ENCODE measurements at regions not wholly inside any gene's neighbourhood (a gene's known extent, or its start where the extent isn't known, plus 50 kb on each side); places are given as distances from the start of the nearest gene placed in this dataset.
A peak's percentile ranks its signal among the peaks of the same experiment; 100 is the strongest.

- Histone ChIP-seq H3K4me3 (ENCODE audit: low read depth, low read length) (no peak overlapping the region), H3K36me3 (ENCODE audit: control insufficient read depth, insufficient read depth, low read length) (no peaks in the 10 kb centered on the region), H3K27ac (ENCODE audit: low read depth, low read length) (no peak overlapping the region), H3K9me3 (ENCODE audit: control insufficient read depth, insufficient read depth, low read length) (no peaks in the 10 kb centered on the region), H3K4me1 (ENCODE audit: control insufficient read depth, insufficient read depth, low read length) (no peaks in the 10 kb centered on the region), H3K27me3 (ENCODE audit: control insufficient read depth, insufficient read depth, low read length) (no peaks in the 10 kb centered on the region)
- WGBS (ENCODE audit: insufficient coverage) = 90% methylated on average over 1 of the region's 2 CpGs
- no peak for DNase-seq (ENCODE audit: low read depth in 4 of 6, low spot score in 6 of 6)
Observed at GRCh38 chr5:157924490-157924889, 65.5 kb upstream of the CLINT1 start.

- Histone ChIP-seq H3K4me3 (ENCODE audit: low read depth, low read length) (no peak overlapping the region), H3K27me3 (ENCODE audit: control insufficient read depth, insufficient read depth, low read length) (no peaks in the 10 kb centered on the region), H3K4me1 (ENCODE audit: control insufficient read depth, insufficient read depth, low read length) (no peaks in the 10 kb centered on the region), H3K27ac (ENCODE audit: low read depth, low read length) (no peak overlapping the region), H3K36me3 (ENCODE audit: control insufficient read depth, insufficient read depth, low read length) (no peaks in the 10 kb centered on the region), H3K9me3 (ENCODE audit: control insufficient read depth, insufficient read depth, low read length) (no peaks in the 10 kb centered on the region)
- WGBS (ENCODE audit: insufficient coverage) = no CpG with 5 or more reads among the region's 3 CpGs
- no peak for DNase-seq (ENCODE audit: low read depth in 4 of 6, low spot score in 6 of 6)
Observed at GRCh38 chr5:157923765-157924164, 64.8 kb upstream of the CLINT1 start.

GRCh38 chr5:157922026-157922425 lies 63.1 kb upstream of the CLINT1 start:
- no peaks in the 10 kb centered on the region for H3K9me3 ChIP-seq (ENCODE audit: control insufficient read depth, insufficient read depth, low read length)
- no peaks in the 10 kb centered on the region for H3K4me1 ChIP-seq (ENCODE audit: control insufficient read depth, insufficient read depth, low read length)
- WGBS (ENCODE audit: insufficient coverage) = no CpG with 5 or more reads among the region's 4 CpGs
- H3K27ac ChIP-seq (ENCODE audit: low read depth, low read length) = no peak overlapping the region
- H3K4me3 ChIP-seq (ENCODE audit: low read depth, low read length) = no peak overlapping the region
- H3K27me3 ChIP-seq (ENCODE audit: control insufficient read depth, insufficient read depth, low read length) = no peaks in the 10 kb centered on the region
- H3K36me3 ChIP-seq (ENCODE audit: control insufficient read depth, insufficient read depth, low read length) = no peaks in the 10 kb centered on the region
- DNase-seq (ENCODE audit: low read depth in 4 of 6, low spot score in 6 of 6) = no peak

GRCh38 chr5:157920828-157921170 lies 61.9 kb upstream of the CLINT1 start:
- Histone ChIP-seq H3K27ac (ENCODE audit: low read depth, low read length) (no peak overlapping the region), H3K36me3 (ENCODE audit: control insufficient read depth, insufficient read depth, low read length) (no peaks in the 10 kb centered on the region), H3K4me1 (ENCODE audit: control insufficient read depth, insufficient read depth, low read length) (peaks cover 3% of the 10 kb centered on the region), H3K27me3 (ENCODE audit: control insufficient read depth, insufficient read depth, low read length) (no peaks in the 10 kb centered on the region), H3K9me3 (ENCODE audit: control insufficient read depth, insufficient read depth, low read length) (no peaks in the 10 kb centered on the region), H3K4me3 (ENCODE audit: low read depth, low read length) (no peak overlapping the region)
- no peak for DNase-seq (ENCODE audit: low read depth in 4 of 6, low spot score in 6 of 6)
- WGBS (ENCODE audit: insufficient coverage) = 100% methylated on average over 2 of the region's 3 CpGs

- Histone ChIP-seq H3K27ac (ENCODE audit: low read depth, low read length) (no peak overlapping the region), H3K4me1 (ENCODE audit: control insufficient read depth, insufficient read depth, low read length) (peaks cover 5% of the 10 kb centered on the region), H3K36me3 (ENCODE audit: control insufficient read depth, insufficient read depth, low read length) (no peaks in the 10 kb centered on the region), H3K4me3 (ENCODE audit: low read depth, low read length) (no peak overlapping the region), H3K27me3 (ENCODE audit: control insufficient read depth, insufficient read depth, low read length) (no peaks in the 10 kb centered on the region), H3K9me3 (ENCODE audit: control insufficient read depth, insufficient read depth, low read length) (no peaks in the 10 kb centered on the region)
- DNase-seq (ENCODE audit: low read depth in 4 of 6, low spot score in 6 of 6) = no peak
- 39% methylated on average over 3 of the region's 19 CpGs for WGBS (ENCODE audit: insufficient coverage)
Observed at GRCh38 chr5:157918811-157919742, 60.1 kb upstream of the CLINT1 start.

- peak in 1 of 6 donors; percentile 69 for DNase-seq (ENCODE audit: low read depth in 4 of 6, low spot score in 6 of 6)
- H3K4me1 ChIP-seq (ENCODE audit: control insufficient read depth, insufficient read depth, low read length) = peaks cover 5% of the 10 kb centered on the region
- 88% methylated on average over 6 of the region's 8 CpGs for whole genome bisulfite sequencing (ENCODE audit: insufficient coverage)
Observed at GRCh38 chr5:157917899-157918809, 59.2 kb upstream of the CLINT1 start.

GRCh38 chr5:157917491-157917890 lies 58.5 kb upstream of the CLINT1 start:
- Histone ChIP-seq H3K27ac (ENCODE audit: low read depth, low read length) (no peak overlapping the region), H3K9me3 (ENCODE audit: control insufficient read depth, insufficient read depth, low read length) (no peaks in the 10 kb centered on the region), H3K4me3 (ENCODE audit: low read depth, low read length) (no peak overlapping the region), H3K36me3 (ENCODE audit: control insufficient read depth, insufficient read depth, low read length) (no peaks in the 10 kb centered on the region), H3K27me3 (ENCODE audit: control insufficient read depth, insufficient read depth, low read length) (no peaks in the 10 kb centered on the region), H3K4me1 (ENCODE audit: control insufficient read depth, insufficient read depth, low read length) (peaks cover 5% of the 10 kb centered on the region)
- peak in 2 of 6 donors; percentile 61 to 67 for DNase-seq (ENCODE audit: low read depth in 4 of 6, low spot score in 6 of 6)

More at GRCh38 chr5:157917899-157918809, 59.2 kb upstream of the CLINT1 start:
- Histone ChIP-seq H3K27me3 (ENCODE audit: control insufficient read depth, insufficient read depth, low read length) (no peaks in the 10 kb centered on the region), H3K9me3 (ENCODE audit: control insufficient read depth, insufficient read depth, low read length) (no peaks in the 10 kb centered on the region), H3K4me3 (ENCODE audit: low read depth, low read length) (no peak overlapping the region), H3K27ac (ENCODE audit: low read depth, low read length) (no peak overlapping the region), H3K36me3 (ENCODE audit: control insufficient read depth, insufficient read depth, low read length) (no peaks in the 10 kb centered on the region)

- Histone ChIP-seq H3K36me3 (ENCODE audit: control insufficient read depth, insufficient read depth, low read length) (no peaks in the 10 kb centered on the region), H3K4me3 (ENCODE audit: low read depth, low read length) (no peak overlapping the region), H3K4me1 (ENCODE audit: control insufficient read depth, insufficient read depth, low read length) (peaks cover 5% of the 10 kb centered on the region), H3K27ac (ENCODE audit: low read depth, low read length) (peak overlapping the region; percentile 42), H3K27me3 (ENCODE audit: control insufficient read depth, insufficient read depth, low read length) (no peaks in the 10 kb centered on the region), H3K9me3 (ENCODE audit: control insufficient read depth, insufficient read depth, low read length) (no peaks in the 10 kb centered on the region)
- 51% methylated on average over 4 of the region's 4 CpGs for WGBS (ENCODE audit: insufficient coverage)
- DNase-seq (ENCODE audit: low read depth in 4 of 6, low spot score in 6 of 6) = peak; percentile 61 to 96 (median 82)
Observed at GRCh38 chr5:157915638-157916037, 56.7 kb upstream of the CLINT1 start.

- H3K4me1 ChIP-seq (ENCODE audit: control insufficient read depth, insufficient read depth, low read length) = peaks cover 5% of the 10 kb centered on the region
- H3K27ac ChIP-seq (ENCODE audit: low read depth, low read length) = no peak overlapping the region
- H3K4me3 ChIP-seq (ENCODE audit: low read depth, low read length) = no peak overlapping the region
- H3K27me3 ChIP-seq (ENCODE audit: control insufficient read depth, insufficient read depth, low read length) = no peaks in the 10 kb centered on the region
- no peaks in the 10 kb centered on the region for H3K9me3 ChIP-seq (ENCODE audit: control insufficient read depth, insufficient read depth, low read length)
- peak in 1 of 6 donors; percentile 47 for DNase-seq (ENCODE audit: low read depth in 4 of 6, low spot score in 6 of 6)
- WGBS (ENCODE audit: insufficient coverage) = 41% methylated on average over 4 of the region's 7 CpGs
- H3K36me3 ChIP-seq (ENCODE audit: control insufficient read depth, insufficient read depth, low read length) = no peaks in the 10 kb centered on the region
Observed at GRCh38 chr5:157914151-157914788, 55.3 kb upstream of the CLINT1 start.

Measured in spinal cord (tissue), 9 donors.